Fibroblast of peridontal ligament (primary cell): ENCODE measurements at regions not wholly inside any gene's neighbourhood (a gene's known extent, or its start where the extent isn't known, plus 50 kb on each side); places are given as distances from the start of the nearest gene placed in this dataset.

Experiments used
- DNase-seq: peaks from one replicate; pipeline ENCODE4 v3.0.0-alpha.2; 2010; ENCODE audit errors: extremely low read depth

GRCh38 chr1:17976854-17977253 lies 130.7 kb upstream of the IGSF21 start:
- no peak for DNase-seq

GRCh38 chr1:17978016-17978415 lies 129.6 kb upstream of the IGSF21 start:
- DNase-seq: no peak

GRCh38 chr1:17979815-17980214 lies 127.8 kb upstream of the IGSF21 start:
- no peak for DNase-seq

GRCh38 chr1:17982197-17982596 lies 125.4 kb upstream of the IGSF21 start:
- no peak for DNase-seq

GRCh38 chr1:17984583-17984982 lies 123.0 kb upstream of the IGSF21 start:
- no peak for DNase-seq

GRCh38 chr1:17986156-17986555 lies 121.4 kb upstream of the IGSF21 start:
- DNase-seq: no peak

- no peak for DNase-seq
Measured at GRCh38 chr1:17990401-17990800, 117.2 kb upstream of the IGSF21 start.

- DNase-seq: no peak
Measured at GRCh38 chr1:17991996-17992395, 115.6 kb upstream of the IGSF21 start.

GRCh38 chr1:17992800-17993199 lies 114.8 kb upstream of the IGSF21 start:
- DNase-seq: no peak

- no peak for DNase-seq
Measured at GRCh38 chr1:17994046-17994445, 113.6 kb upstream of the IGSF21 start.

GRCh38 chr1:17995480-17995879 lies 112.1 kb upstream of the IGSF21 start:
- DNase-seq: no peak

GRCh38 chr1:17998889-17999288 lies 108.7 kb upstream of the IGSF21 start:
- no peak for DNase-seq

- DNase-seq: no peak
Measured at GRCh38 chr1:17999884-18000283, 107.7 kb upstream of the IGSF21 start.

- no peak for DNase-seq
Measured at GRCh38 chr1:18001725-18002124, 105.9 kb upstream of the IGSF21 start.

GRCh38 chr1:18004278-18004677 lies 103.3 kb upstream of the IGSF21 start:
- no peak for DNase-seq

GRCh38 chr1:18005238-18005637 lies 102.4 kb upstream of the IGSF21 start:
- DNase-seq: no peak

- no peak for DNase-seq
Measured at GRCh38 chr1:18007391-18008041, 100.1 kb upstream of the IGSF21 start.

GRCh38 chr1:18008081-18008480 lies 99.5 kb upstream of the IGSF21 start:
- DNase-seq: no peak

GRCh38 chr1:18009055-18009454 lies 98.5 kb upstream of the IGSF21 start:
- DNase-seq: no peak

- DNase-seq: no peak
Measured at GRCh38 chr1:18009478-18009961, 98.1 kb upstream of the IGSF21 start.

- no peak for DNase-seq
Measured at GRCh38 chr1:18010408-18010807, 97.2 kb upstream of the IGSF21 start.

- DNase-seq: no peak
Measured at GRCh38 chr1:18010945-18011344, 96.7 kb upstream of the IGSF21 start.

- DNase-seq: no peak
Measured at GRCh38 chr1:18011703-18012102, 95.9 kb upstream of the IGSF21 start.

GRCh38 chr1:18012686-18013085 lies 94.9 kb upstream of the IGSF21 start:
- DNase-seq: no peak
